ENCODE measurements at regions not wholly inside any gene's neighbourhood (a gene's known extent, or its start where the extent isn't known, plus 50 kb on each side); places are given as distances from the start of the nearest gene placed in this dataset.

DNA sequence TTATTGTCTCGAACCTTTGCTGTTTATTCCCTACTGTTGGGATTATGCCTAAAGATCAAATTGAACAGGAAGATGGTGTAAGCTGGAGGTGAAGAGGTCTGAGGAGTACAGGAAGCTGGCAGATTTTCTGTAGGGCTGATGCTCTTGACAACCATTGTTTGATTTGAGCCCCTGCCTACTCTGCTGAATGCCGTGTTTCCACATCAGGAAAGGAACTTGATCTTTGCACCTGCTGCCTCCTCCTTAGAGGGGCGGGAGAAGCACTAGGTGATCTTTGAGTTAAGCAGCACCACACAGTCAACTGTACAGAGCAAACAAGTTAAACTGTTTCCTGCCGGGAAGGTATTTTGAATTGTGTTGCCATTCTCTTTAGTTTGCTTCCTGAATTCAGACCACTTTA lies 364.6 kb upstream of the EPHA6 start:
- no peak overlapping the region for H3K4me3 ChIP-seq (ENCODE audit: control extremely low read depth in 1 of 5, extremely low read depth in 1 of 5, insufficient read depth in 1 of 5, low read depth in 2 of 5, low read length in 4 of 5)
- H3K79me2 ChIP-seq (ENCODE audit: control insufficient read depth, insufficient read depth, low read length), result no peaks in the 10 kb centered on the region
- H2AFZ ChIP-seq (ENCODE audit: insufficient read depth, low read depth, low read length, poor library complexity, severe bottlenecking), result no peak overlapping the region
- no peak for DNase-seq
- Mint-ChIP-seq H3K27ac (no peak overlapping the region), H3K4me3 (no peak overlapping the region), H3K27me3 (no peaks in the 10 kb centered on the region), H3K9me3 (ENCODE audit: insufficient read depth) (peaks cover 7% of the 10 kb centered on the region), H3K4me1 (no peaks in the 10 kb centered on the region)
- no peaks in the 10 kb centered on the region for H3K27me3 ChIP-seq (replicated peaks in 1 of 4; ENCODE audit: control extremely low read depth in 1 of 4, control insufficient read depth in 3 of 4, insufficient read depth in 4 of 4, low read length in 3 of 4)
- H3K4me1 ChIP-seq (ENCODE audit: control insufficient read depth in 2 of 2, insufficient read depth in 2 of 2, low read length in 2 of 2), result no peaks in the 10 kb centered on the region
- no peaks in the 10 kb centered on the region for H3K9me3 ChIP-seq (ENCODE audit: control extremely low read depth in 1 of 3, control insufficient read depth in 2 of 3, insufficient read depth in 1 of 3, low read length in 2 of 3)
- TF ChIP-seq, protein P1, sequence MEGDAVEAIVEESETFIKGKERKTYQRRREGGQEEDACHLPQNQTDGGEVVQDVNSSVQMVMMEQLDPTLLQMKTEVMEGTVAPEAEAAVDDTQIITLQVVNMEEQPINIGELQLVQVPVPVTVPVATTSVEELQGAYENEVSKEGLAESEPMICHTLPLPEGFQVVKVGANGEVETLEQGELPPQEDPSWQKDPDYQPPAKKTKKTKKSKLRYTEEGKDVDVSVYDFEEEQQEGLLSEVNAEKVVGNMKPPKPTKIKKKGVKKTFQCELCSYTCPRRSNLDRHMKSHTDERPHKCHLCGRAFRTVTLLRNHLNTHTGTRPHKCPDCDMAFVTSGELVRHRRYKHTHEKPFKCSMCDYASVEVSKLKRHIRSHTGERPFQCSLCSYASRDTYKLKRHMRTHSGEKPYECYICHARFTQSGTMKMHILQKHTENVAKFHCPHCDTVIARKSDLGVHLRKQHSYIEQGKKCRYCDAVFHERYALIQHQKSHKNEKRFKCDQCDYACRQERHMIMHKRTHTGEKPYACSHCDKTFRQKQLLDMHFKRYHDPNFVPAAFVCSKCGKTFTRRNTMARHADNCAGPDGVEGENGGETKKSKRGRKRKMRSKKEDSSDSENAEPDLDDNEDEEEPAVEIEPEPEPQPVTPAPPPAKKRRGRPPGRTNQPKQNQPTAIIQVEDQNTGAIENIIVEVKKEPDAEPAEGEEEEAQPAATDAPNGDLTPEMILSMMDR (IDR thresholded peaks at IDR 0.05), result no peak
- no peak for TF ChIP-seq EZH2 (IDR thresholded peaks at IDR 0.05; ENCODE audit: borderline replicate concordance, insufficient read depth, low read depth, low read length, poor library complexity, severe bottlenecking)
- no peak for ATAC-seq (ENCODE audit: low read depth)
- no peak overlapping the region for H3K9ac ChIP-seq (ENCODE audit: low read length)
- no peaks in the 10 kb centered on the region for H4K20me1 ChIP-seq (ENCODE audit: control insufficient read depth, insufficient read depth, low read length, poor library complexity, severe bottlenecking)
- H3K4me2 ChIP-seq (replicated peaks; ENCODE audit: low read depth, low read length, poor library complexity, severe bottlenecking), result no peak overlapping the region
- intact Hi-C loops (cut with micrococcal nuclease), result no loop called here
- ChIA-PET CTCF (no interaction called here), POLR2A (no interaction called here)
- no peaks in the 10 kb centered on the region for H3K36me3 ChIP-seq (replicated peaks in 1 of 2; ENCODE audit: control extremely low read depth in 1 of 2, control insufficient read depth in 1 of 2, extremely low read depth in 1 of 2, insufficient read depth in 2 of 2, low read length in 1 of 2)
- H3K27ac ChIP-seq (ENCODE audit: low read length in 2 of 2), result no peak overlapping the region
- 44% methylated on average over 2 of the region's 4 CpGs for WGBS (ENCODE audit: insufficient coverage)

DNA sequence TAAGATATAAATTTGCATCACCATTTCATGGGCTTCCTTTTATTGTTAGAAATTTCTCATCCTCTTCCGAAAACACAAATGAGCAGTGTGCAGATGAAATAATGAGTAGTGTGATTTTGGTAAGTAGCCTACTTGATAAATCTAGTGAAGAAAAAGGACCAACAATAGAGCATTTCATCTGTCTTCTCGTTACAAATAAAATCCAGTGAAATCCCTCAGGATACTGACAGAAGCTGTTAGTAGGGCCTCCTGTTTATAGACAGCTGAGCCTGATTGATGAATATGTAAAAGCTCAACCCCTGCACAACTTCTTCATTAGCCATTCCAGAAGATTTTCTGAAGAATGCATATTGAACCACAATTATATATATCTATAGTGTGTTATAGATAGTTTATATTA lies 363.7 kb upstream of the EPHA6 start:
- ChIA-PET CTCF (no interaction called here), POLR2A (no interaction called here)
- H3K27me3 ChIP-seq (replicated peaks in 1 of 4; ENCODE audit: control extremely low read depth in 1 of 4, control insufficient read depth in 3 of 4, insufficient read depth in 4 of 4, low read length in 3 of 4), result no peaks in the 10 kb centered on the region
- no peaks in the 10 kb centered on the region for H3K27me3 Mint-ChIP-seq
- intact Hi-C loops (cut with micrococcal nuclease), result no loop called here
- no peaks in the 10 kb centered on the region for H3K79me2 ChIP-seq (ENCODE audit: control insufficient read depth, insufficient read depth, low read length)
- no peak overlapping the region for H3K27ac Mint-ChIP-seq
- no peaks in the 10 kb centered on the region for H3K4me1 ChIP-seq (ENCODE audit: control insufficient read depth in 2 of 2, insufficient read depth in 2 of 2, low read length in 2 of 2)
- peaks cover 4% of the 10 kb centered on the region for H3K9me3 Mint-ChIP-seq (ENCODE audit: insufficient read depth)
- H3K27ac ChIP-seq (ENCODE audit: low read length in 2 of 2), result no peak overlapping the region
- no peak overlapping the region for H3K4me3 Mint-ChIP-seq
- H3K4me3 ChIP-seq (ENCODE audit: control extremely low read depth in 1 of 5, extremely low read depth in 1 of 5, insufficient read depth in 1 of 5, low read depth in 2 of 5, low read length in 4 of 5), result no peak overlapping the region
- H3K4me1 Mint-ChIP-seq, result no peaks in the 10 kb centered on the region
- H4K20me1 ChIP-seq (ENCODE audit: control insufficient read depth, insufficient read depth, low read length, poor library complexity, severe bottlenecking), result no peaks in the 10 kb centered on the region
- H2AFZ ChIP-seq (ENCODE audit: insufficient read depth, low read depth, low read length, poor library complexity, severe bottlenecking), result no peak overlapping the region
- no CpG with 5 or more reads among the region's 2 CpGs for WGBS (ENCODE audit: insufficient coverage)
- DNase-seq (no peak), ATAC-seq (ENCODE audit: low read depth) (no peak)
- no peaks in the 10 kb centered on the region for H3K36me3 ChIP-seq (replicated peaks in 1 of 2; ENCODE audit: control extremely low read depth in 1 of 2, control insufficient read depth in 1 of 2, extremely low read depth in 1 of 2, insufficient read depth in 2 of 2, low read length in 1 of 2)
- TF ChIP-seq, protein P1 (IDR thresholded peaks at IDR 0.05), result no peak
- TF ChIP-seq EZH2 (IDR thresholded peaks at IDR 0.05; ENCODE audit: borderline replicate concordance, insufficient read depth, low read depth, low read length, poor library complexity, severe bottlenecking), result no peak
- H3K9ac ChIP-seq (ENCODE audit: low read length), result no peak overlapping the region
- no peak overlapping the region for H3K4me2 ChIP-seq (replicated peaks; ENCODE audit: low read depth, low read length, poor library complexity, severe bottlenecking)
- no peaks in the 10 kb centered on the region for H3K9me3 ChIP-seq (ENCODE audit: control extremely low read depth in 1 of 3, control insufficient read depth in 2 of 3, insufficient read depth in 1 of 3, low read length in 2 of 3)

All from B cell (primary cell).